K562 (cell line): ENCODE measurements at regions not wholly inside any gene's neighbourhood (a gene's known extent, or its start where the extent isn't known, plus 50 kb on each side); places are given as distances from the start of the nearest gene placed in this dataset.

Experiments
- BRD4 ChIP-seq: fragments of 200-600 bp; sonication (generic); IDR thresholded peaks from 2 replicates; pipeline ENCODE4 v1.6.1; 2017; ENCODE audit warnings: inconsistent platforms
- EGR1 ChIP-seq: fragments of 450-650 bp; conservative IDR thresholded peaks from 2 replicates; pipeline ENCODE4 v1.6.1; 2017; ENCODE audit warnings: mild to moderate bottlenecking
- EZH2 ChIP-seq: IDR thresholded peaks from 2 replicates; pipeline ENCODE4 v1.6.1; 2012; ENCODE audit warnings: low read depth, mild to moderate bottlenecking, inconsistent platforms, low read length, borderline replicate concordance
- HNRNPL ChIP-seq: fragments of 200-400 bp; formaldehyde crosslinking; IDR thresholded peaks from 2 replicates; pipeline ENCODE4 v1.6.1; 2017; ENCODE audit warnings: low read depth, mild to moderate bottlenecking, low read length
- PHB2 ChIP-seq: fragments of 450-650 bp; IDR thresholded peaks from 2 replicates; pipeline ENCODE4 v1.6.1; 2017; ENCODE audit warnings: low read depth
- PHF21A ChIP-seq: fragments of 450-650 bp; IDR thresholded peaks from 2 replicates; pipeline ENCODE4 v1.6.1; 2017; ENCODE audit warnings: low read depth, borderline replicate concordance
- SIRT6 ChIP-seq: IDR thresholded peaks from one replicate; pipeline ENCODE4 v1.6.1; 2012; ENCODE audit warnings: low read depth, mild to moderate bottlenecking, control low read depth, inconsistent platforms, low read length, moderate library complexity
- TAF1 ChIP-seq: IDR thresholded peaks from 2 replicates; pipeline ENCODE4 v1.6.1; 2011; ENCODE audit warnings: mild to moderate bottlenecking, low read length, moderate library complexity; ENCODE audit not compliant: insufficient read depth, control insufficient read depth, severe bottlenecking; ENCODE audit errors: extremely low read depth
- TGIF2 ChIP-seq: sonication (generic); formaldehyde crosslinking; IDR thresholded peaks from 2 replicates; pipeline ENCODE4 v1.8.1; 2022; ENCODE audit warnings: mild to moderate bottlenecking, missing genetic modification reagents, moderate library complexity
- TRIM24 ChIP-seq, 2 experiments: fragments of 450-650 bp; IDR thresholded peaks; 2 replicates each; pipeline ENCODE4 v1.6.1; 2016
- TF ChIP-seq, protein P1 (sequence below): fragments of 250-450 bp; sonication (Bioruptor Pico); IDR thresholded peaks from 2 replicates; pipeline ENCODE4 v1.9.0; 2021; ENCODE audit warnings: mild to moderate bottlenecking, inconsistent platforms
- TF ChIP-seq, protein P2 (sequence below), 3 experiments: IDR thresholded peaks in 2 of 3; conservative IDR thresholded peaks in 1 of 3; 2 replicates each; pipeline ENCODE4 v1.5.1; 2011 to 2012; ENCODE audit warnings: low read length in 3 of 3, mild to moderate bottlenecking in 3 of 3, control low read depth in 2 of 3, improper control_type of control experiment in 1 of 3, inconsistent platforms in 1 of 3, low read depth in 1 of 3, mixed read lengths in 1 of 3, moderate library complexity in 1 of 3; ENCODE audit not compliant: insufficient read depth in 2 of 3

- no peak for TF ChIP-seq PHF21A
- TF ChIP-seq, protein P1, sequence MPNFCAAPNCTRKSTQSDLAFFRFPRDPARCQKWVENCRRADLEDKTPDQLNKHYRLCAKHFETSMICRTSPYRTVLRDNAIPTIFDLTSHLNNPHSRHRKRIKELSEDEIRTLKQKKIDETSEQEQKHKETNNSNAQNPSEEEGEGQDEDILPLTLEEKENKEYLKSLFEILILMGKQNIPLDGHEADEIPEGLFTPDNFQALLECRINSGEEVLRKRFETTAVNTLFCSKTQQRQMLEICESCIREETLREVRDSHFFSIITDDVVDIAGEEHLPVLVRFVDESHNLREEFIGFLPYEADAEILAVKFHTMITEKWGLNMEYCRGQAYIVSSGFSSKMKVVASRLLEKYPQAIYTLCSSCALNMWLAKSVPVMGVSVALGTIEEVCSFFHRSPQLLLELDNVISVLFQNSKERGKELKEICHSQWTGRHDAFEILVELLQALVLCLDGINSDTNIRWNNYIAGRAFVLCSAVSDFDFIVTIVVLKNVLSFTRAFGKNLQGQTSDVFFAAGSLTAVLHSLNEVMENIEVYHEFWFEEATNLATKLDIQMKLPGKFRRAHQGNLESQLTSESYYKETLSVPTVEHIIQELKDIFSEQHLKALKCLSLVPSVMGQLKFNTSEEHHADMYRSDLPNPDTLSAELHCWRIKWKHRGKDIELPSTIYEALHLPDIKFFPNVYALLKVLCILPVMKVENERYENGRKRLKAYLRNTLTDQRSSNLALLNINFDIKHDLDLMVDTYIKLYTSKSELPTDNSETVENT (CRISPR knock-in tag) = no peak
- TF ChIP-seq, protein P2, sequence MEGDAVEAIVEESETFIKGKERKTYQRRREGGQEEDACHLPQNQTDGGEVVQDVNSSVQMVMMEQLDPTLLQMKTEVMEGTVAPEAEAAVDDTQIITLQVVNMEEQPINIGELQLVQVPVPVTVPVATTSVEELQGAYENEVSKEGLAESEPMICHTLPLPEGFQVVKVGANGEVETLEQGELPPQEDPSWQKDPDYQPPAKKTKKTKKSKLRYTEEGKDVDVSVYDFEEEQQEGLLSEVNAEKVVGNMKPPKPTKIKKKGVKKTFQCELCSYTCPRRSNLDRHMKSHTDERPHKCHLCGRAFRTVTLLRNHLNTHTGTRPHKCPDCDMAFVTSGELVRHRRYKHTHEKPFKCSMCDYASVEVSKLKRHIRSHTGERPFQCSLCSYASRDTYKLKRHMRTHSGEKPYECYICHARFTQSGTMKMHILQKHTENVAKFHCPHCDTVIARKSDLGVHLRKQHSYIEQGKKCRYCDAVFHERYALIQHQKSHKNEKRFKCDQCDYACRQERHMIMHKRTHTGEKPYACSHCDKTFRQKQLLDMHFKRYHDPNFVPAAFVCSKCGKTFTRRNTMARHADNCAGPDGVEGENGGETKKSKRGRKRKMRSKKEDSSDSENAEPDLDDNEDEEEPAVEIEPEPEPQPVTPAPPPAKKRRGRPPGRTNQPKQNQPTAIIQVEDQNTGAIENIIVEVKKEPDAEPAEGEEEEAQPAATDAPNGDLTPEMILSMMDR (IDR thresholded peaks at IDR 0.05 in 2 of 3, conservative IDR thresholded peaks at IDR 0.05 in 1 of 3; ENCODE audit: insufficient read depth in 2 of 3, low read depth in 1 of 3, low read length in 3 of 3) = no peak
- no peak for TF ChIP-seq TRIM24 (IDR thresholded peaks at IDR 0.05)
- no peak for TF ChIP-seq HNRNPL
- TF ChIP-seq PHB2 = no peak
- TF ChIP-seq SIRT6 = no peak
- no peak for TF ChIP-seq EGR1
- TF ChIP-seq BRD4 = no peak
- no peak for TF ChIP-seq TAF1
- no peak for TF ChIP-seq EZH2
- TF ChIP-seq TGIF2 (CRISPR knock-in tag) = no peak
These were observed 176.5 kb upstream of the SOX11 start for GRCh38 chr2:5515693-5516092.
